PC-3 (cell line): ENCODE measurements at regions not wholly inside any gene's neighbourhood (a gene's known extent, or its start where the extent isn't known, plus 50 kb on each side); places are given as distances from the start of the nearest gene placed in this dataset.

Experiments
- ATAC-seq: fragments of 200-7000 bp; cut with Tn5 transposase; 2 replicates; pipeline ENCODE4 v1.9.1; 2020; ENCODE audit warnings: mild to moderate bottlenecking, moderate library complexity
- BruUV-seq: library from RNA; stranded (reverse); fragments of 400-500 nt; replicated peaks from 2 replicates; lab custom pipeline; 2021; lab: Mats Ljungman, UMichigan
- CTCF ChIA-PET: fragments of 300-600 bp; sonication (Branson Sonifier 250); formaldehyde crosslinking; loops from one replicate; lab custom pipeline; 2022; ENCODE audit warnings: antibody characterized with exemption; lab: Charles Lee
- POLR2A ChIA-PET: fragments of 300-600 bp; sonication (Branson Sonifier 250); formaldehyde crosslinking; loops from one replicate; lab custom pipeline; 2022; ENCODE audit warnings: antibody characterized with exemption; ENCODE audit not compliant: unreplicated experiment; lab: Charles Lee
- DNase-seq: peaks from one replicate; pipeline ENCODE4 v3.0.0-alpha.2; 2015
- H2AFZ ChIP-seq: fragments of 300-600 bp; sonication (generic); 2 replicates; pipeline ENCODE4 v1.6.0; 2016; ENCODE audit warnings: antibody characterized with exemption, low read length
- H3F3A ChIP-seq: fragments of 300-600 bp; sonication (generic); one replicate; pipeline ENCODE4 v1.6.0; 2017; ENCODE audit warnings: antibody characterized with exemption, low read length, control low read depth, mild to moderate bottlenecking; ENCODE audit not compliant: unreplicated experiment
- H3K27ac ChIP-seq: fragments of 300-600 bp; sonication (generic); 2 replicates; pipeline ENCODE4 v1.5.1; 2016; ENCODE audit warnings: mild to moderate bottlenecking, low read length
- H3K27me3 ChIP-seq: fragments of 300-600 bp; sonication (generic); 2 replicates; pipeline ENCODE4 v1.6.1; 2016; ENCODE audit warnings: low read length, mixed read lengths
- H3K36me3 ChIP-seq: fragments of 300-600 bp; sonication (generic); 2 replicates; pipeline ENCODE4 v1.6.1; 2016; ENCODE audit warnings: low read depth, mixed run types, low read length, mixed read lengths
- H3K4me1 ChIP-seq: fragments of 300-600 bp; sonication (generic); 2 replicates; pipeline ENCODE4 v1.5.1; 2016; ENCODE audit warnings: low read length; ENCODE audit not compliant: insufficient read depth
- H3K4me2 ChIP-seq: fragments of 300-600 bp; sonication (generic); 2 replicates; pipeline ENCODE4 v1.6.0; 2016; ENCODE audit warnings: low read length
- H3K4me3 ChIP-seq: fragments of 300-600 bp; sonication (generic); 2 replicates; pipeline ENCODE4 v1.5.1; 2016; ENCODE audit warnings: mild to moderate bottlenecking, low read length, mixed read lengths
- H3K79me2 ChIP-seq: fragments of 300-600 bp; sonication (generic); 2 replicates; pipeline ENCODE4 v1.6.1; 2017; ENCODE audit warnings: low read length, mixed read lengths
- H3K9ac ChIP-seq: fragments of 300-600 bp; sonication (generic); 2 replicates; pipeline ENCODE4 v1.6.0; 2016; ENCODE audit warnings: mild to moderate bottlenecking, low read length
- H3K9me2 ChIP-seq: fragments of 300-600 bp; sonication (generic); replicated peaks from 2 replicates; pipeline ENCODE4 v1.6.1; 2016; ENCODE audit warnings: mixed run types, low read length, mixed read lengths
- H3K9me3 ChIP-seq: fragments of 300-600 bp; sonication (generic); 2 replicates; pipeline ENCODE4 v1.6.1; 2016; ENCODE audit warnings: low read length, mixed read lengths
- H4K20me1 ChIP-seq: fragments of 300-600 bp; sonication (generic); 2 replicates; pipeline ENCODE4 v1.6.1; 2016; ENCODE audit warnings: low read length, mixed read lengths
- CTCF ChIP-seq: fragments of 300-600 bp; sonication (generic); conservative IDR thresholded peaks from 2 replicates; pipeline ENCODE4 v1.5.1; 2017; ENCODE audit warnings: antibody characterized with exemption, low read depth, mild to moderate bottlenecking, low read length
- EZH2 ChIP-seq: fragments of 300-600 bp; sonication (generic); IDR thresholded peaks from one replicate; pipeline ENCODE4 v1.6.1; 2017; ENCODE audit warnings: antibody characterized with exemption, mild to moderate bottlenecking, low read length; ENCODE audit not compliant: unreplicated experiment
- EZH2phosphoT487 ChIP-seq: fragments of 300-600 bp; sonication (generic); IDR thresholded peaks from 2 replicates; pipeline ENCODE4 v1.6.1; 2018; ENCODE audit warnings: mild to moderate bottlenecking, antibody characterized with exemption, low read length, borderline replicate concordance
- intact Hi-C: fragments of 100-400 bp; cut with micrococcal nuclease; formaldehyde crosslinking; loops from 2 replicates; pipeline ENCODE4 v1.9.0; 2023

- H3K27ac ChIP-seq, result no peak overlapping the region
- POLR2A ChIA-PET, result interaction anchor here (0.5 kb wide), 1 partner anchor 195 kb away, joined by 3 read pairs; the partner anchor contains the start of gene PRKX
- no peaks in the 10 kb centered on the region for H3K9me3 ChIP-seq
- peak; percentile 93 for ATAC-seq
- intact Hi-C loops, result no loop called here
- no peaks in the 10 kb centered on the region for H4K20me1 ChIP-seq
- no peaks in the 10 kb centered on the region for H3K27me3 ChIP-seq
- TF ChIP-seq CTCF (no peak), EZH2 (no peak), EZH2phosphoT487 (no peak)
- no peaks in the 10 kb centered on the region for H3F3A ChIP-seq
- H2AFZ ChIP-seq, result peak overlapping the region; percentile 38; the same call in 1 of the 2 replicates
- no peaks in the 10 kb centered on the region for H3K79me2 ChIP-seq
- CTCF ChIA-PET, result no interaction called here
- no peaks in the 10 kb centered on the region for H3K36me3 ChIP-seq
- peak overlapping the region; percentile 42; the same call in 1 of the 2 replicates for H3K4me3 ChIP-seq
- H3K9me2 ChIP-seq, result no peaks in the 10 kb centered on the region
- H3K4me2 ChIP-seq, result peak overlapping the region; percentile 71
- BruUV-seq, result no TSS peak
- DNase-seq, result peak; percentile 77
- H3K4me1 ChIP-seq, result peaks cover 4% of the 10 kb centered on the region; the same call in 1 of the 2 replicates
- H3K9ac ChIP-seq, result no peak overlapping the region
Measured at GRCh38 chrX:3518870-3519269, 172.4 kb upstream of the MXRA5 start.

DNA sequence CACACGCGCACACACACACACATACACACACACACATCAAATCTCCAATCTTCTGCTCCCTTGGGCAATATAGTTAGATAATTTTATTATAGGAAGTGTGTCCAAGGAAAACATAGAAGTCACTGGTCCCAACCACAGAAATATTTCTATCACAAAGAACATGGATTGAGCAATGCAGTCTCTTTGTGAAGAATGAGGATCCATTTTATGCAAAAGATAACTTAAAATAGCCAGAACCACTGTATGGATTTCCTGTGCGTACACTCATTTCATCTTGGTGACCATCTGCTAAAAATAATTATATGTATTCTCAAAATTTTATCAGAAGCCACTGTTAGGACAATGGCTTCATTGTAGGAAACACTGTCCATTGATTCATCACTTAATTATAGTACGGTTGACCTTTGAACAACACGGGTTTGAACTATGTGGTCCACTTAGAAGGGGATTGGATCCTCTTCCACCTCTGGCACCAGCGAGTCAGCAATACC, 169.6 kb upstream of the MXRA5 start:
- H3K9ac ChIP-seq, result no peak overlapping the region
- H3K4me3 ChIP-seq, result no peak overlapping the region
- no peak for ATAC-seq
- no peaks in the 10 kb centered on the region for H3K9me3 ChIP-seq
- no peak overlapping the region for H3K4me2 ChIP-seq
- H3F3A ChIP-seq, result no peaks in the 10 kb centered on the region
- intact Hi-C loops, result no loop called here
- no peaks in the 10 kb centered on the region for H4K20me1 ChIP-seq
- DNase-seq, result no peak
- POLR2A ChIA-PET, result no interaction called here
- no peak overlapping the region for H3K27ac ChIP-seq
- CTCF ChIA-PET, result no interaction called here
- H3K79me2 ChIP-seq, result no peaks in the 10 kb centered on the region
- no peaks in the 10 kb centered on the region for H3K36me3 ChIP-seq
- TF ChIP-seq EZH2phosphoT487 (no peak), CTCF (no peak), EZH2 (no peak)
- peaks cover 4% of the 10 kb centered on the region; the same call in 1 of the 2 replicates for H3K4me1 ChIP-seq
- BruUV-seq, result no TSS peak
- H2AFZ ChIP-seq, result no peak overlapping the region
- no peaks in the 10 kb centered on the region for H3K27me3 ChIP-seq
- H3K9me2 ChIP-seq, result no peaks in the 10 kb centered on the region

GRCh38 chrX:3514996-3515395, 168.5 kb upstream of the MXRA5 start:
- ChIA-PET POLR2A (no interaction called here), CTCF (interaction anchor here (0.6 kb wide), 1 partner anchor 273 kb away, joined by 3 read pairs; no protein-coding TSS in a partner anchor)
- no peak for TF ChIP-seq EZH2phosphoT487
- no peak for TF ChIP-seq CTCF
- TF ChIP-seq EZH2, result no peak
- Histone ChIP-seq H3K27ac (no peak overlapping the region), H3K79me2 (no peaks in the 10 kb centered on the region), H4K20me1 (no peaks in the 10 kb centered on the region), H2AFZ (no peak overlapping the region), H3K9ac (no peak overlapping the region), H3K4me1 (peaks cover 4% of the 10 kb centered on the region; the same call in 1 of the 2 replicates), H3K27me3 (no peaks in the 10 kb centered on the region), H3F3A (no peaks in the 10 kb centered on the region), H3K9me2 (no peaks in the 10 kb centered on the region), H3K36me3 (no peaks in the 10 kb centered on the region), H3K4me3 (no peak overlapping the region), H3K4me2 (no peak overlapping the region), H3K9me3 (no peaks in the 10 kb centered on the region)
- no peak for ATAC-seq
- intact Hi-C loops, result no loop called here
- DNase-seq, result no peak
- no TSS peak for BruUV-seq
